Activated naive CD4-positive, alpha-beta T cell treated with anti-CD3 and anti-CD28 coated beads, Interleukin-2, amount 10 ng/mL, durations not matched to agents 7 days and 5 days (primary cell): ENCODE measurements at regions not wholly inside any gene's neighbourhood (a gene's known extent, or its start where the extent isn't known, plus 50 kb on each side); places are given as distances from the start of the nearest gene placed in this dataset.

Source experiments
- CTCF ChIA-PET: fragments of 350-600 bp; sonication (Branson Sonifier 250); formaldehyde crosslinking; loops from one replicate; lab custom pipeline; 2021; ENCODE audit warnings: antibody characterized with exemption; lab: Charles Lee
- DNase-seq: peaks from one replicate; pipeline ENCODE4 v3.0.0-alpha.2; 2020
- H3K27ac Mint-ChIP-seq: one replicate; pipeline ENCODE4 v1.8.0; 2021; ENCODE audit warnings: mild to moderate bottlenecking, moderate library complexity, mixed read lengths
- H3K27me3 Mint-ChIP-seq: one replicate; pipeline ENCODE4 v1.8.0; 2021; ENCODE audit warnings: mild to moderate bottlenecking, mixed read lengths
- H3K36me3 Mint-ChIP-seq: one replicate; pipeline ENCODE4 v1.8.0; 2021; ENCODE audit warnings: mixed read lengths
- H3K4me1 Mint-ChIP-seq: one replicate; pipeline ENCODE4 v1.8.0; 2021; ENCODE audit warnings: mixed read lengths
- H3K4me3 Mint-ChIP-seq: one replicate; pipeline ENCODE4 v1.8.0; 2021; ENCODE audit warnings: mild to moderate bottlenecking, moderate library complexity, mixed read lengths
- H3K9me3 Mint-ChIP-seq: one replicate; pipeline ENCODE4 v1.8.0; 2021; ENCODE audit warnings: mixed read lengths

GRCh38 chr4:31141832-31142142 lies 421.6 kb downstream of the PCDH7 start:
- Mint-ChIP-seq H3K9me3 (peaks cover 2% of the 10 kb centered on the region), H3K27me3 (no peaks in the 10 kb centered on the region), H3K4me3 (no peak overlapping the region), H3K27ac (no peak overlapping the region), H3K4me1 (no peaks in the 10 kb centered on the region), H3K36me3 (no peaks in the 10 kb centered on the region)
- no peak for DNase-seq
- CTCF ChIA-PET = no interaction called here

DNA sequence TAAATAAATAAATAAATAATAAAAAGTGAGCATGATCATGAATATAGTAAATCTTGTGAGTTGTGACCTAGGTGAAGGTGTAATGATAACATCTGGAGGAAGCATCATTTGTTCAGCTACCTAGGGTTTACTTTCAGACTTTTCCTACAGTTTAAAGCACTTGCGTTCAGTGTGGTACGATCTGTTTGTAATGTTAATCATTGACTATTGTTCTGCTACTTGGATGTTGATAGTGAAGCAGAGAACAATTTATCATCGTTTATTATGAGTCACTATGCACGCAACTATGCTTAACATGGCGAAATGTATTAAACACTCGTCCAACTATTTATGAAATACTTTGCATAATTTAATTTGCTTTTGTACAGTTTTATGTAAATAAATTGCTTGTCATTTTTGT lies 426.2 kb downstream of the PCDH7 start:
- Mint-ChIP-seq H3K4me1 (no peaks in the 10 kb centered on the region), H3K4me3 (no peak overlapping the region), H3K36me3 (no peaks in the 10 kb centered on the region), H3K27me3 (no peaks in the 10 kb centered on the region), H3K9me3 (peaks cover 5% of the 10 kb centered on the region), H3K27ac (no peak overlapping the region)
- no peak for DNase-seq
- CTCF ChIA-PET = interaction anchor here (0.7 kb wide), 1 partner anchor 161 kb away, joined by 3 read pairs; no protein-coding TSS in a partner anchor

GRCh38 chr4:31148990-31149389 lies 428.8 kb downstream of the PCDH7 start:
- no peak for DNase-seq
- no peaks in the 10 kb centered on the region for H3K27me3 Mint-ChIP-seq
- H3K4me1 Mint-ChIP-seq = no peaks in the 10 kb centered on the region
- CTCF ChIA-PET = no interaction called here
- no peaks in the 10 kb centered on the region for H3K36me3 Mint-ChIP-seq
- no peak overlapping the region for H3K27ac Mint-ChIP-seq
- H3K9me3 Mint-ChIP-seq = peaks cover 8% of the 10 kb centered on the region
- H3K4me3 Mint-ChIP-seq = no peak overlapping the region

- Mint-ChIP-seq H3K4me3 (no peak overlapping the region), H3K4me1 (no peaks in the 10 kb centered on the region), H3K9me3 (peaks cover 2% of the 10 kb centered on the region), H3K27me3 (no peaks in the 10 kb centered on the region), H3K27ac (no peak overlapping the region), H3K36me3 (no peaks in the 10 kb centered on the region)
- DNase-seq = no peak
- CTCF ChIA-PET = no interaction called here
These were observed 436.1 kb downstream of the PCDH7 start for GRCh38 chr4:31156221-31156620.

- CTCF ChIA-PET = no interaction called here
- H3K4me3 Mint-ChIP-seq = no peak overlapping the region
- peak overlapping the region; percentile 24 for H3K27ac Mint-ChIP-seq
- no peak for DNase-seq
- H3K36me3 Mint-ChIP-seq = no peaks in the 10 kb centered on the region
- H3K27me3 Mint-ChIP-seq = no peaks in the 10 kb centered on the region
- no peaks in the 10 kb centered on the region for H3K4me1 Mint-ChIP-seq
- peaks cover 2% of the 10 kb centered on the region for H3K9me3 Mint-ChIP-seq
These were observed 440.0 kb downstream of the PCDH7 start for GRCh38 chr4:31160146-31160545.

DNA sequence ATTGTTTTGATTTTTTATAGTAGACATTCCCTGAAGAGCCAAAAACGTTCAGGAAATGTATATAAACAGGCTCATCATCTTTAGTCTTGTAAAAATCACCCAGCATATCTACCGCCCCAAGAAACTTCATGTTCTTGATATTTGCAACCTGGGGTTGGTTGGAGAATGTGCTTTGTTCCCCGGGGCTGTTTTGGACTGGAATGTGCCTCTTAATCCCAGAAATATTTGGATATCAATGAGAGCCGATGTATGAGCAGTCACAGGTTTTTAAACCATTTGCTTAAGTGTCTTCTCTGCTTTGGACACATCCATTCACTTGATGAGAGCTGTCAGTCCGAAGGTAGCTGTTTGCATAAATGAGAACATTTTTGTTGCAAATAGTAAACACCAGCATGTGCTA lies 449.7 kb downstream of the PCDH7 start:
- no peaks in the 10 kb centered on the region for H3K27me3 Mint-ChIP-seq
- no peak overlapping the region for H3K4me3 Mint-ChIP-seq
- H3K27ac Mint-ChIP-seq = no peak overlapping the region
- no peak for DNase-seq
- no peaks in the 10 kb centered on the region for H3K4me1 Mint-ChIP-seq
- CTCF ChIA-PET = no interaction called here
- peaks cover 13% of the 10 kb centered on the region for H3K9me3 Mint-ChIP-seq
- H3K36me3 Mint-ChIP-seq = no peaks in the 10 kb centered on the region

GRCh38 chr4:31171362-31171761 lies 451.2 kb downstream of the PCDH7 start:
- CTCF ChIA-PET = no interaction called here
- DNase-seq = no peak
- no peak overlapping the region for H3K4me3 Mint-ChIP-seq
- H3K27ac Mint-ChIP-seq = no peak overlapping the region
- H3K9me3 Mint-ChIP-seq = peaks cover 15% of the 10 kb centered on the region
- no peaks in the 10 kb centered on the region for H3K4me1 Mint-ChIP-seq
- no peaks in the 10 kb centered on the region for H3K27me3 Mint-ChIP-seq
- no peaks in the 10 kb centered on the region for H3K36me3 Mint-ChIP-seq

DNA sequence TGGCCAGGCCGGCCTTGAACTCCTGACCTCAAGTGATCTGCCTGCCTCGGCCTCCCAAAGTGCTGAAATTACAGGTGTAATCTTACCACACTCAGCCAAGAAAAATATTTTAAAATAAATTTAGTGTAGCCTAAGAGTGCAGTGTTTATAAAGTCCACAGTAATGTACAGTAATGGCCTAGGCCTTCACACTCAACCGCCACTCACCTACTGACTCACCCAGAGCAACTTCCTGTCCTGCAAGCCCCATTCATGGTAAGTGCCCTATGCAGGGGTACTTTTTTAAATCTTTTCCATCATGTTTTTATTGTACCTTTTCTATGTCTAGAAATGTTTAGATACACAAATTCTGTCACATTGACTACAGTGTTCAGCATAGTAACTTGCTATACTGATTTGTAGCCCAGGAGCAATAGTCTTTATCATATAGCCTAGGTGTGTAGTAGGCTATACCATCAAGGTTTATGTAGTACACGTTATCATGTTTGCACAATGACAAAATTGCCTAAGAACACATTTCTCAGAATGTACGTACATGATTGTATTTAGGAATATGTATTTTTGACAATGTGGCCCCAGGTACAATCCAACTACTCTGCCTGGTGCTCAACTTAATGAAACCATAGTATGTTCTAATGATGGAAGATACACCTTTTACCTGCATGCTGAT lies 455.2 kb downstream of the PCDH7 start:
- Mint-ChIP-seq H3K4me3 (no peak overlapping the region), H3K9me3 (peaks cover 7% of the 10 kb centered on the region), H3K27ac (no peak overlapping the region), H3K4me1 (no peaks in the 10 kb centered on the region), H3K36me3 (no peaks in the 10 kb centered on the region), H3K27me3 (no peaks in the 10 kb centered on the region)
- no peak for DNase-seq
- CTCF ChIA-PET = no interaction called here

- CTCF ChIA-PET = no interaction called here
- H3K27ac Mint-ChIP-seq = no peak overlapping the region
- no peak overlapping the region for H3K4me3 Mint-ChIP-seq
- no peaks in the 10 kb centered on the region for H3K27me3 Mint-ChIP-seq
- no peaks in the 10 kb centered on the region for H3K36me3 Mint-ChIP-seq
- DNase-seq = no peak
- no peaks in the 10 kb centered on the region for H3K4me1 Mint-ChIP-seq
- H3K9me3 Mint-ChIP-seq = peaks cover 16% of the 10 kb centered on the region
These were observed 463.1 kb downstream of the PCDH7 start for GRCh38 chr4:31183256-31183655.

DNA sequence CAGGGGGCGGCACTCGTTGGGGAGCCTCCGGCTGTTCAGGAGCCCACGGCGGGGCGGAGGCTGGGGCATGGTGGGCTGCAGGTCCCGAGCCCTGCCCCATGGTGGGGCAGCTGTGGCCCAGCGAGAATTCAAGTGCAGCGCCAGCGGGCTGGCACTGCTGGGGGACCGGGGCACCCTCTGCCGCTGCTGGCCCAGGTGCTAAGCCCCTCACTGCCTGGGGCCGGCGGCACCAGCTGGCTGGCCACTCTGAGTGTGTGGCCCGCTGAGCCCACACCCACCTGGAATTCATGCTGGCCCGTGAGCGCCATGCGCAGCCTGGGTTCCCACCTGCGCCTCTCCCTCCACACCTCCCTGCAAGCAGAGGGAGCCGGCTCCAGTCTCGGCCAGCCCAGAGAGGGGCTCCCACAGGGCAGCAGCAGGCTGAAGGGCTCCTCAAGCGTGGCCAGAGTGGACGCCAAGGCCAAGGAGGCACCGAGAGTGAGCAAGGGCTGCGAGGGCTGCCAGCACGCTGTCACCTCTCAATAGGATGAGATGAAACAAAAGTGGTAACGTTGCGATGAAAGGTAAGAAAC lies 464.9 kb downstream of the PCDH7 start:
- peaks cover 19% of the 10 kb centered on the region for H3K9me3 Mint-ChIP-seq
- no peak overlapping the region for H3K27ac Mint-ChIP-seq
- DNase-seq = no peak
- no peaks in the 10 kb centered on the region for H3K36me3 Mint-ChIP-seq
- H3K4me3 Mint-ChIP-seq = no peak overlapping the region
- no peaks in the 10 kb centered on the region for H3K27me3 Mint-ChIP-seq
- CTCF ChIA-PET = no interaction called here
- no peaks in the 10 kb centered on the region for H3K4me1 Mint-ChIP-seq

DNA sequence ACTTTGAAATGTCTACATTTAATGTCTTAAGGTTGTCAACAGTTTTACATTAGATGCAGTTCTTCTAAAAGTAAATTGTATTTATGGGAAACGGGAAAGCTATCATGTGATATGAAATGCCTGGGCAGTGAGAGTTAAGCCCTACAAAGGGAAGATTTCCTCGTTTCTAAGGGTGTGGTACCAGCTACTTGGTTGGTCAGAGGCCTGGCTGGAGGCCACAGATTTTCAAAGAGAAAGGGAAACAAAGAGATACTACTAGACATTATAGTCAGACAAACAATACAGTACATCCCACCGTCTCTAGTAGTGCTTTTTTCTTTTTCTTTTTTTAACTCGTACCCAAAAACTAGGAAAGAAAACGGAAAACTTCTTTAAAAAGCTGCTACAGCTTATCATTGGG lies 467.8 kb downstream of the PCDH7 start:
- H3K27me3 Mint-ChIP-seq = no peaks in the 10 kb centered on the region
- CTCF ChIA-PET = no interaction called here
- no peak overlapping the region for H3K4me3 Mint-ChIP-seq

DNA sequence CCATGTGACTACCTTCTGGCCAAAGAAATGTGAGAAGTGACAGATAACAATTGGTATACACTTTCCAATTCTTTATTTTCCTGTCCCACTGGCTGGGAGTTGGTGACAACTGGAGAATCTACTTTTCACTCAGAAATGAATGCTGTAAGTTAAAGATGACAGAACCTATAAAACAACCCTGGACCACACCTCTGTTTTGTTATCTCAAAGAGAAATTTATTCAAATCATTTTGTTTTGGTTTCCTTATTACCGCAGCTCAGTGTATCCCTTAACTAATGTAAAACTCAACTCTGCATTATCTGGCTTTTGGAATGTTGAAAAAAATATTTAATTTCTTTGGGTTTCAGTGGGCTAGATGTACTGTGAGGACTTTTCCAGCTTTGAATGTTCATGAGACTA lies 469.8 kb downstream of the PCDH7 start:
- CTCF ChIA-PET = no interaction called here
- Mint-ChIP-seq H3K27me3 (no peaks in the 10 kb centered on the region), H3K4me3 (no peak overlapping the region), H3K36me3 (no peaks in the 10 kb centered on the region), H3K9me3 (peaks cover 16% of the 10 kb centered on the region), H3K4me1 (no peaks in the 10 kb centered on the region), H3K27ac (no peak overlapping the region)
- DNase-seq = no peak

More for the DNA sequence above, 467.8 kb downstream of the PCDH7 start:
- H3K27ac Mint-ChIP-seq = no peak overlapping the region
- H3K36me3 Mint-ChIP-seq = no peaks in the 10 kb centered on the region
- peaks cover 22% of the 10 kb centered on the region for H3K9me3 Mint-ChIP-seq
- no peaks in the 10 kb centered on the region for H3K4me1 Mint-ChIP-seq
- DNase-seq = no peak

- Mint-ChIP-seq H3K27me3 (no peaks in the 10 kb centered on the region), H3K4me3 (no peak overlapping the region), H3K27ac (no peak overlapping the region), H3K9me3 (peaks cover 16% of the 10 kb centered on the region), H3K4me1 (no peaks in the 10 kb centered on the region), H3K36me3 (no peaks in the 10 kb centered on the region)
- DNase-seq = no peak
- CTCF ChIA-PET = no interaction called here
These were observed 470.5 kb downstream of the PCDH7 start for GRCh38 chr4:31190671-31191070.

DNA sequence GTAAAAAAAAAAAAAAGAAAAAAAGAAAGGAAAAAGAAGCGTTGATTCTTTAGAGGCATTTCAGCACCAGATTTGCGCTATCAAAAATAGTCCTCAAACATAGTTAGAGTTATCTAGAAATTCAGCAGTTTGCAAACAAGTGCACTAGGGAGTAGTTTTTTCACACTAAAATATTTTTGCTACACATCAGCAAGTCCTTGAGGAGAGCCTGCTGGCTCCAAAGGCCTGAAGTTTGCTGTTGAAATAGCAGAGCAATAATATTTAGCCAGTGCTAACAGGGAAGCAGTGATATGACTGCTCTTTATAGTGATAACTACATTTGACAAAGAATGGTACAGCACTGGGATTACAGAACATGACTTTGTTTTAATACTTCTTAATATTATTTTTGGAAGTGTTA lies 472.2 kb downstream of the PCDH7 start:
- Mint-ChIP-seq H3K9me3 (peaks cover 23% of the 10 kb centered on the region), H3K4me1 (no peaks in the 10 kb centered on the region), H3K36me3 (no peaks in the 10 kb centered on the region), H3K4me3 (no peak overlapping the region), H3K27ac (no peak overlapping the region), H3K27me3 (no peaks in the 10 kb centered on the region)
- DNase-seq = no peak
- CTCF ChIA-PET = no interaction called here

GRCh38 chr4:31193521-31193920 lies 473.4 kb downstream of the PCDH7 start:
- H3K9me3 Mint-ChIP-seq = peaks cover 26% of the 10 kb centered on the region
- no peaks in the 10 kb centered on the region for H3K27me3 Mint-ChIP-seq
- CTCF ChIA-PET = no interaction called here
- H3K27ac Mint-ChIP-seq = no peak overlapping the region
- H3K4me3 Mint-ChIP-seq = no peak overlapping the region
- DNase-seq = no peak
- H3K36me3 Mint-ChIP-seq = no peaks in the 10 kb centered on the region
- H3K4me1 Mint-ChIP-seq = no peaks in the 10 kb centered on the region
